Psoas muscle (tissue), 7 donors: ENCODE measurements at regions not wholly inside any gene's neighbourhood (a gene's known extent, or its start where the extent isn't known, plus 50 kb on each side); places are given as distances from the start of the nearest gene placed in this dataset.

Experiments used
- ATAC-seq, 4 donors: fragments of 200-7000 bp; cut with Tn5 transposase; one replicate each; pipeline ENCODE4 v1.9.1; 2020; ENCODE audit warnings: moderate library complexity in 3 of 4, mild to moderate bottlenecking in 2 of 4
- DNase-seq, 2 donors: peaks; one replicate each; pipeline ENCODE4 v3.0.0-alpha.2; 2020
- H3K27ac ChIP-seq: fragments of 200-600 bp; one replicate; pipeline ENCODE4 v1.8.0; 2022
- H3K27me3 ChIP-seq, 3 donors: fragments of 200-600 bp in 1 of 3; one replicate each; pipeline versions ENCODE4 v1.6.1 to v1.8.0; 2013 to 2022; ENCODE audit warnings: low read length in 2 of 3, mild to moderate bottlenecking in 2 of 3, moderate library complexity in 1 of 3; ENCODE audit not compliant: insufficient read depth in 3 of 3
- H3K36me3 ChIP-seq, 2 donors: fragments of 200-600 bp in 1 of 2; one replicate each; pipeline versions ENCODE4 v1.6.1 to v1.8.0; 2013 to 2022; ENCODE audit warnings: low read depth in 1 of 2, mild to moderate bottlenecking in 1 of 2, moderate library complexity in 1 of 2; ENCODE audit not compliant: insufficient read depth in 1 of 2
- H3K4me1 ChIP-seq: fragments of 200-600 bp; one replicate; pipeline ENCODE4 v1.8.0; 2022
- H3K4me3 ChIP-seq: fragments of 200-600 bp; one replicate; pipeline ENCODE4 v1.8.0; 2022; ENCODE audit warnings: mild to moderate bottlenecking
- H3K9me3 ChIP-seq: fragments of 200-600 bp; one replicate; pipeline ENCODE4 v1.8.0; 2022
- WGBS, 3 donors: extraction: QIAGEN DNeasy Blood & Tissue Kit; methylation state at CpG; one replicate each; pipeline versions ENCODE4 v1.1.6 to v1.1.7; 2013; 5-methylcytosine and 5-hydroxymethylcytosine counted together
- intact Hi-C, 2 donors: fragments of 100-400 bp; cut with DNase I; formaldehyde crosslinking; loops; one replicate each; pipeline versions ENCODE4 v1.11.0 to v1.14.2; 2022
- TF ChIP-seq, protein P1 (sequence below): fragments of 200-600 bp; IDR thresholded peaks from one replicate; pipeline ENCODE4 v1.8.0; 2022; ENCODE audit warnings: antibody characterized with exemption
- donor health status: healthy with polysubstance abuse.
- donor health status: DM: no; HTN: no; CAD: no; lungs with moderate emphysema.
- donor health status: Bipolar disorder and iron deficiency.
- donor health status: healthy.
- donor health status: DM: yes; HTN: yes; CAD: no.
- donor health status: DM: no; HTN: no; CAD: no.
- donor health status: DM: yes; HTN: yes; CAD: no.

DNA sequence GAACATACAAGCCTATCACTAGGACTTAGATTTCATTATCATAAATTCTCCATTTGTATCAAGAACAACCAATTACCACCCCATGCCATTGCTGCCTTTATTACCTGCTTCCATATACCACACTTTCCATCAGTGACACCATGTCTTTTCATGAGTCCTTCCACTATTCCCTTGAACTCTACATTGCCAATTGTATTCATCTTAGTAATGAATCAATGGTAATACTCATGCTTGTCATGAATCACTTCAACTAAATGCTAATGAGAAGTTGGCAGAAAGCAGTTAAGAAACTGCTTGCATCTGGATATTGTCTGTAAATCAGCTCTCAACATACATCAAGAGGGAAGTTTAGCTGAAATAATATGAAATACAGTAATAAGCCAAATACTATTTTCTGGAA is 61.2 kb upstream of the RNF217 start:
- Histone ChIP-seq H3K27ac (no peak overlapping the region), H3K27me3 (no peaks in the 10 kb centered on the region), H3K9me3 (no peaks in the 10 kb centered on the region), H3K4me1 (no peaks in the 10 kb centered on the region), H3K36me3 (no peaks in the 10 kb centered on the region), H3K4me3 (no peak overlapping the region)
- ATAC-seq (no peak), DNase-seq (no peak)
- TF ChIP-seq, protein P1, sequence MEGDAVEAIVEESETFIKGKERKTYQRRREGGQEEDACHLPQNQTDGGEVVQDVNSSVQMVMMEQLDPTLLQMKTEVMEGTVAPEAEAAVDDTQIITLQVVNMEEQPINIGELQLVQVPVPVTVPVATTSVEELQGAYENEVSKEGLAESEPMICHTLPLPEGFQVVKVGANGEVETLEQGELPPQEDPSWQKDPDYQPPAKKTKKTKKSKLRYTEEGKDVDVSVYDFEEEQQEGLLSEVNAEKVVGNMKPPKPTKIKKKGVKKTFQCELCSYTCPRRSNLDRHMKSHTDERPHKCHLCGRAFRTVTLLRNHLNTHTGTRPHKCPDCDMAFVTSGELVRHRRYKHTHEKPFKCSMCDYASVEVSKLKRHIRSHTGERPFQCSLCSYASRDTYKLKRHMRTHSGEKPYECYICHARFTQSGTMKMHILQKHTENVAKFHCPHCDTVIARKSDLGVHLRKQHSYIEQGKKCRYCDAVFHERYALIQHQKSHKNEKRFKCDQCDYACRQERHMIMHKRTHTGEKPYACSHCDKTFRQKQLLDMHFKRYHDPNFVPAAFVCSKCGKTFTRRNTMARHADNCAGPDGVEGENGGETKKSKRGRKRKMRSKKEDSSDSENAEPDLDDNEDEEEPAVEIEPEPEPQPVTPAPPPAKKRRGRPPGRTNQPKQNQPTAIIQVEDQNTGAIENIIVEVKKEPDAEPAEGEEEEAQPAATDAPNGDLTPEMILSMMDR, result no peak
- intact Hi-C loops, result no loop called here

DNA sequence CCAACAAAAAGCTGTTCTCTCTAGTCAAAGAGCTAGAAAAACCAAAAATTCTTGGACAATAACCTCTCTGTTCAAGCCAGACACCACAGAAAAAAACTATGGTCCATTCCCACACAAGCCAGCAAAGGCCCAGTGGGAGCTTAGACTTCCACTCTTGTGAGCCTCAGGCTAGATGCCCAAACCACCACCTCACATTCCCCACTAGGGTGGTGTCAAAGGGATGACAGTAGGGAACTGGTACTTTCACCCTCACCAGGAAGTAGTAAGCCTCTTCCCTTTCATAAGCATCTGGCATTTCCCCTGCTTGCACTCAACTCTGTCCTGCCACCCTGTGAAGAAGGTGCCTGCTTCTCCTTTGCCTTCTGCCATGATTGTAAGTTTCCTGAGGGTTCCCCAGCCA is 58.4 kb upstream of the RNF217 start:
- H3K9me3 ChIP-seq, result no peaks in the 10 kb centered on the region
- H3K27ac ChIP-seq, result no peak overlapping the region
- H3K36me3 ChIP-seq, result no peaks in the 10 kb centered on the region
- no peak overlapping the region for H3K4me3 ChIP-seq
- DNase-seq (no peak), ATAC-seq (no peak)
- intact Hi-C loops, result no loop called here
- no peaks in the 10 kb centered on the region for H3K27me3 ChIP-seq
- no peaks in the 10 kb centered on the region for H3K4me1 ChIP-seq
- TF ChIP-seq, protein P1, result no peak

DNA sequence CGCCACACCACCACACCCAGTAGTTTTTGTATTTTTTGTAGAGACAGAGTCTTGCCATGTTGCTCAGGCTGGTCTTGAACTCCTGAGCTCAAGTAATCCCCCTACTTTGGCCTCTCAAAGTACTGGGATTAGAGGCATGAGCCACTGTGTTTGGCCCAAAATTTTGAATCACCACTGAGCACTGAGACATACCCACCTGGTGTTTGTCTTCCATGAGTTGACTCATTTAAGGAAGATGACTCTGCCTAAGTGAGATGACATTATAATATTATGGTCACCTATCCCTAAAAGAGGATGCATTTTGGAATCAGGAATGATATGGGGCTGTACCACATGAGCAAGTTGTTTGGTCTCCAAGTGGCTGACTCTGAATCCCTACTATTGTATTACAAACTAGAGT is 54.6 kb upstream of the RNF217 start:
- Histone ChIP-seq H3K4me3 (no peak overlapping the region), H3K27ac (no peak overlapping the region), H3K4me1 (no peaks in the 10 kb centered on the region), H3K36me3 (no peaks in the 10 kb centered on the region), H3K9me3 (no peaks in the 10 kb centered on the region), H3K27me3 (no peaks in the 10 kb centered on the region)
- intact Hi-C loops, result loop anchor here in 1 of 2 donors (2.0 kb wide), 1 partner anchor 13 kb away; no protein-coding TSS in a partner anchor
- ATAC-seq (peak in 1 of 4 donors; percentile 38), DNase-seq (no peak)
- 95 to 100% (median 96%) methylated on average over 1 of the region's 1 CpG for WGBS, 3 donors
- TF ChIP-seq, protein P1, result no peak
